Glomerular visceral epithelial cell (primary cell): ENCODE measurements at regions not wholly inside any gene's neighbourhood (a gene's known extent, or its start where the extent isn't known, plus 50 kb on each side); places are given as distances from the start of the nearest gene placed in this dataset.
A peak's percentile ranks its signal among the peaks of the same experiment; 100 is the strongest.
"Not testable (repeated sequence)": the region's sequence is repeated elsewhere in the genome, so short reads cannot be mapped to it uniquely, and the experiment has no call there.

Experiments
- DNase-seq: peaks from one replicate; pipeline ENCODE4 v3.0.0-alpha.2; 2016; ENCODE audit errors: extremely low spot score

DNA sequence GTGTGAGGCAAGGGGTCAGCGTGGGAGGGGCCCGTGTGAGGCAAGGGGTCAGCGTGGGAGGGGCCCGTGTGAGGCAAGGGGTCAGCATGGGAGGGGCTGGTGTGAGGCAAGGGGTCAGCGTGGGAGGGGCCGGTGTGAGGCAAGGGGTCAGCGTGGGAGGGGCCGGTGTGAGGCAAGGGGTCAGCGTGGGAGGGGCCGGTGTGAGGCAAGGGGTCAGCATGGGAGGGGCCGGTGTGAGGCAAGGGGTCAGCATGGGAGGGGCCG is 119.2 kb downstream of the SEPTIN14 start:
- not testable (repeated sequence) for DNase-seq

GRCh38 chr7:55742651-55743453 is 119.7 kb downstream of the SEPTIN14 start:
- DNase-seq = not testable (repeated sequence)

GRCh38 chr7:55741721-55742631 is 120.6 kb downstream of the SEPTIN14 start:
- not testable (repeated sequence) for DNase-seq

GRCh38 chr7:55740633-55741250 is 121.8 kb downstream of the SEPTIN14 start:
- not testable (repeated sequence) for DNase-seq

DNA sequence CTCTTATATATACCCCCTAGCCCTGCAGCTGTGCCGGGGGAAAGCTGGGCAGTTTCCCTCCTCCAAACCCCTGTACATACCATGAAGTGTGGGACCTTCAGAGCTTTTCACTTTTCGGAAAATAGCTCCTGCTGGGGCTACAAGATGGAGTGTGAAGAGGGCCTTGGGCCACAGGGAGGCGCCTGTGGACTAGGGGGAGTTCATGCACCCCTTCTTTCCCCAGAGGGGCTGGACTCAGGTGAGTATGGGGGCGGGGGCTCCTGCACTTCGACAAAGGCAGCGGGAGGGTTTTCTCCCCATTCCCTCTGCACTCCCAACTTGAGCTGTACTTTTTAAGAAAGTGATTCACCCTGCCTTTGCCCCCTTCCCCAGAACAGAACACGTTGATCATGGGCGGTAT is 122.5 kb downstream of the SEPTIN14 start:
- not testable (repeated sequence) for DNase-seq

GRCh38 chr7:55736641-55737221 is 125.8 kb downstream of the SEPTIN14 start:
- DNase-seq = not testable (repeated sequence)

- peak; percentile 0 for DNase-seq
Measured at GRCh38 chr7:55733241-55734140, 129.1 kb downstream of the SEPTIN14 start.

DNA sequence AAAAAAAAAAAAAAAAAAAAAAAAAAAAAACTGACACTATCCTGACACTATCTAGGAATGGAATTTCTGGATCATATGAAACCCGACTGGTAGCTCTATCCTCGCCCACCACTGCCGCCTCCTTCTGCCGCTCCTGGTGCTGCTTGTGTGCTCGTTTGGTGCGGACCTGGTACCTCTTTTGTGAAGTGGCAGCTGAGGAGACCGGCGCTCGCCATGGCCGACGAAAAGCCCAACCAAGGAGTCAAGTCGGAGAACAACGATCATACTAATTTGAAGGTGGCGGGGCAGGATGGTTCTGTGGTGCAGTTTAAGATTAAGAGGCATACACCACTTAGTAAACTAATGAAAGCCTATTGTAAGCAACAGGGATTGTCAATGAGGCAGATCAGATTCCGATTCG is 130.6 kb downstream of the SEPTIN14 start:
- DNase-seq = no peak

GRCh38 chr7:55730197-55730596 is 132.4 kb downstream of the SEPTIN14 start:
- DNase-seq = no peak

- DNase-seq = no peak
Measured at GRCh38 chr7:55723621-55723941, 139.0 kb downstream of the SEPTIN14 start.

DNA sequence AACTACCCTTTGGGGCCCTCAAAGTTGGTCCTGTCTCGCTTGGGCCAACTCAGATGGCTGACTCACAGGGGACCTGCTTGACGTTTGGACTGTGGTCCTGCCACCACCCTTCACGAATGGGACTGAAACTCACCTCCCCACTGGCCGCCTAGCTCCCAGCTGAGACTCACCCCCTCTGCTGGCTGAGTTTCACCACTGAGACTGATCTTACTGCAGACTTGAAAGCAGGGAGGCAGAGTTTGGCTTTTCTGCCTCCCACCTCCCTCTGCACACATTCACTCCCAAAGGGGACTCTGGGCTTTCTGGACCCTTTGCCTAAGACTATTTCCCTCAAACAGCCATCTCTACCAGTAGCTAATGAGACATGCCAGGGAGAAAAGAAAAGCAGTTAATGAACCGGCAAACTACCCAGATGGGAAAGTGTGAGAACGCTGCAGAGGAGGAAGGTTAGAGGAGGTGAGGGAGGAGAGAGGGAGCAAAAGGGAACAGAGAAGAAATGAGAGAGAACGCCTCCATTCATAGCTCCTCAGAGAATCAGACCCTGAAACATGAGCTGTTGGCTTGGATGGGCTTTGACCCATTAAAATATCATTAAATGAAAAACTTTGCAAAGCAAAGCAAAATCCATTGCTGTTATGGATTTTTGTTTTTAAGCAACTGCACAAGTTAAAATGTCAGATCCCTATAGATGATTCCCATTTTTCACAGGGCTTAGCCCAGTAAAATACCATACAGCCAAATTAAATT is 139.5 kb downstream of the SEPTIN14 start:
- not testable (repeated sequence) for DNase-seq

DNA sequence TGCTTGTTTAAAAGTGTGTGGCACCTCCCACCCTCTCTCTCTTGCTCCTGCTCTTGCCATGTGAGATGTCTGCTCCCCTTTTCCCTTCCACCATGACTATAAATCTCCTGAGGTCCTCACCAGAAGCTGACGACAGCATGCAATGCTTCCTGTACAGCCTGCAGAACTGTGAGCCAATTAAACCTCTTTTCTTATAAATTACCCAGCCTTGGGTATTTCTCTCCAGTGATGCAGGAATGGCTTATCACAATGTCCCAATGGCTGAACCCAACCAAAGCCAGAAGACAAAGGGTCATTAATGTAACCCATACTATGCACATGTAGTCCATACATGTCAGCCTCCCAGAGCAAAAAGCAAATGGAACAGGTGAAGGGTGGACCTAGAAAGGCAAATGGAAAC is 141.5 kb downstream of the SEPTIN14 start:
- DNase-seq = not testable (repeated sequence)

- DNase-seq = not testable (repeated sequence)
Measured at GRCh38 chr7:55715247-55715867, 143.1 kb upstream of the VOPP1 start.

DNA sequence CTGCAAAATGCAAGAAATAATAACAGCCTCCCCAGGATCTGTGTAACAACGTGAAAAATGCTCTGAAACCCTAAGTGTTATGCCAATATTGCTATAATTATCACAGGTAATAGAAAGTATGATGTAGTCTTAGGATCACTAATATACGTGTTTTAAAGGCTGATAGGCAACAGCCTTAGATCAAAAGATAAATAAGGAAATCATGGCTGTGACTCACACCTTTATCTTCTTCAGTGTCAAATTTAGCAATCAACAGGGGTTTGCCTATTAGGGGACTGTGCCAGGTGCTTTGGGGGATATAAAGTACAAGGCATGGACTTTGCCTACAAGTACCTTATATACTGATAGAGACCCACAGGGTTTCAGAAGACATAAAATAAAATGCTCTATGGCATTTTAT is 142.1 kb upstream of the VOPP1 start:
- DNase-seq = not testable (repeated sequence)

- DNase-seq = not testable (repeated sequence)
Measured at GRCh38 chr7:55710312-55710711, 138.0 kb upstream of the VOPP1 start.

DNA sequence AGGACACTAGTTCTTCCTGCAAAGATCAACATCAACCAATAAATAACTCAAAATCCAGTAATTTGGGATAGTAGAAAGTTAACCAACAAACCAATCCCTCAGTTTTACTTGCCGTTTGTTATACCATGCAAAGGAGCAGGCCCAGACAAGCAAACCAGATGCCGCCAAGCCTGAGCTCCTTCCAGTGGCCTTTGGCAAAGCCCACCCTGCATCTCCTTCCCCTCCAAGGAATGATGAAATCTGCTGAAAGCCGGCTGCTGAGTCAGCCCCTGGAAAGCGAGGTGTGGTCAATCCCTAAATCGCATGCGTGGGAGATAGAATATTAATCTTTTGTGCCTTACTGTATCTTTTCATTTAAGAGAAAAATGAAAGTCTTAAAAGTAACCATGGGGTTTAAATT is 135.7 kb upstream of the VOPP1 start:
- DNase-seq = not testable (repeated sequence)

- not testable (repeated sequence) for DNase-seq
Measured at GRCh38 chr7:55707410-55707809, 135.1 kb upstream of the VOPP1 start.

DNA sequence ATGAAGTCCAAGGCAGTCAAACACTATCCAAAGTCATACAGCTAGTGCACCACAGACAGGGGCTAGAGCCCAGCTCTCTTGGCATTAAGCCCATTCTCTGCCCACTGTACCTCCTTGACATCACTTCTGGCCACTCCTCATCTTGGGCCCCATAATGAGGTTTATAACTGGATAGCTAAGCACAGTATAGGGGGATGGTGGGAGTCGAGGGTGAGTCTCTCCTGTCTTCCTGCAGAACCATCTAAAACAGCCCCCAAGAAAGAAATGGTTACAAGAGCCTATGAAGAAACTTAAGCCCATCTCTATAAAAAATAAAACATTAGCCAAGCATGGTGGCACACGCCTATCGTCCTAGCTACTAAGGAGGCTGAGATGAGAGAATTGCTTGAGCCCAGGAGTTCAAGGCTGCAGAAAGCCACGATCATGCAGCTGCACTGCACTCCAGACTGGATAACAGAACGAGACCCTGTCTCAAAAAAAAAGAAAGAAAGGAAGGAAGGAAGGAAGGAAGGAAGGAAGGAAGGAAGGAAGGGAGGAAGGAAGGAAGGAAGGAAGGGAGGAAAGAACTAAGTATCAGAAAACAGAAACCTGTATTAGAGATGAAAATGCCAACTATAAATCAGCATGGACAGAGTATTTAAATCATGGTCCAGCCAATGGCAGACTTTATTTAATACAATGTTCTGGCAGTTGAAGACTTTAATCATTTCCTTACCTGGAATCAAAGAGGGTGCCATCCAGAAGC is 134.3 kb upstream of the VOPP1 start:
- DNase-seq = not testable (repeated sequence)
